ENCODE measurements at regions not wholly inside any gene's neighbourhood (a gene's known extent, or its start where the extent isn't known, plus 50 kb on each side); places are given as distances from the start of the nearest gene placed in this dataset.

DNA sequence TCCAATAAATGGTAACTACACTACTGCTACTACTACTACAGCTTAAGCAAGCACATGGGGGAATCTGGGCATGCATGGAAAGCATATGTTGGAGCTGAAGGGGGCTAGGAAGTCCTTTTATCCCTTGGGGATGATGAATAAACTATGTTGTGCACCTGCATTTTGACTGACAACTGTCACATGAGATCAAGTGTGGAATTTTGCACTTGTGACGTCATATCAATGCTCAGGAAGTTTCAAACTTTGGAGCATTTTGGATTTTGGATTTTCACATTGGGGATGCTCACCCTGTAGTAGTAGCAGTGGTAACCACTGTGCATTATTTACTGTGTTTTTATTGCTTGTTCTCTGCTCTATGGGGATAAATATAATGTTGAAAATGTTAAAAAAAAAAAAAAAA is 100.5 kb upstream of the SMAD1 start:
- TF ChIP-seq, protein P1, sequence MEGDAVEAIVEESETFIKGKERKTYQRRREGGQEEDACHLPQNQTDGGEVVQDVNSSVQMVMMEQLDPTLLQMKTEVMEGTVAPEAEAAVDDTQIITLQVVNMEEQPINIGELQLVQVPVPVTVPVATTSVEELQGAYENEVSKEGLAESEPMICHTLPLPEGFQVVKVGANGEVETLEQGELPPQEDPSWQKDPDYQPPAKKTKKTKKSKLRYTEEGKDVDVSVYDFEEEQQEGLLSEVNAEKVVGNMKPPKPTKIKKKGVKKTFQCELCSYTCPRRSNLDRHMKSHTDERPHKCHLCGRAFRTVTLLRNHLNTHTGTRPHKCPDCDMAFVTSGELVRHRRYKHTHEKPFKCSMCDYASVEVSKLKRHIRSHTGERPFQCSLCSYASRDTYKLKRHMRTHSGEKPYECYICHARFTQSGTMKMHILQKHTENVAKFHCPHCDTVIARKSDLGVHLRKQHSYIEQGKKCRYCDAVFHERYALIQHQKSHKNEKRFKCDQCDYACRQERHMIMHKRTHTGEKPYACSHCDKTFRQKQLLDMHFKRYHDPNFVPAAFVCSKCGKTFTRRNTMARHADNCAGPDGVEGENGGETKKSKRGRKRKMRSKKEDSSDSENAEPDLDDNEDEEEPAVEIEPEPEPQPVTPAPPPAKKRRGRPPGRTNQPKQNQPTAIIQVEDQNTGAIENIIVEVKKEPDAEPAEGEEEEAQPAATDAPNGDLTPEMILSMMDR (IDR thresholded peaks at IDR 0.05 in 8 of 11, conservative IDR thresholded peaks at IDR 0.05 in 3 of 11) = no peak
- TF ChIP-seq POLR2A (IDR thresholded peaks at IDR 0.05) (no peak), POLR2AphosphoS5 (IDR thresholded peaks at IDR 0.05) (no peak)
